K562 (cell line): ENCODE measurements at regions not wholly inside any gene's neighbourhood (a gene's known extent, or its start where the extent isn't known, plus 50 kb on each side); places are given as distances from the start of the nearest gene placed in this dataset.

Source experiments
- DDX20 ChIP-seq: fragments of 450-650 bp; IDR thresholded peaks from 2 replicates; pipeline ENCODE4 v1.6.1; 2016; ENCODE audit warnings: missing genetic modification characterization, low read depth, mild to moderate bottlenecking, missing compliant biosample characterization, moderate library complexity
- ELF4 ChIP-seq: fragments of 450-650 bp; formaldehyde crosslinking; IDR thresholded peaks from 2 replicates; pipeline ENCODE4 v1.4.0; 2022; ENCODE audit warnings: missing genetic modification characterization
- HDAC2 ChIP-seq: fragments of 450-650 bp; IDR thresholded peaks from 2 replicates; pipeline ENCODE4 v1.6.1; 2016; ENCODE audit warnings: mild to moderate bottlenecking
- HSF4 ChIP-seq: fragments of 250-450 bp; sonication (Bioruptor Pico); IDR thresholded peaks from 2 replicates; pipeline ENCODE4 v2.1.2; 2022; ENCODE audit warnings: mild to moderate bottlenecking, moderate library complexity, borderline replicate concordance
- PTTG1 ChIP-seq: fragments of 450-650 bp; IDR thresholded peaks from 2 replicates; pipeline ENCODE4 v1.6.1; 2016; ENCODE audit warnings: low read depth, mild to moderate bottlenecking, missing genetic modification characterization, missing compliant biosample characterization
- ZNF436 ChIP-seq: fragments of 250-450, 450-650 bp; sonication (Bioruptor Pico); formaldehyde crosslinking; IDR thresholded peaks from 2 replicates; pipeline ENCODE4 v1.7.0; 2020; ENCODE audit warnings: mild to moderate bottlenecking

- no peak for TF ChIP-seq ZNF436 (CRISPR knock-in tag)
- TF ChIP-seq HDAC2, result no peak
- TF ChIP-seq DDX20, result no peak
- no peak for TF ChIP-seq ELF4 (CRISPR knock-in tag)
- no peak for TF ChIP-seq HSF4 (CRISPR knock-in tag)
- TF ChIP-seq PTTG1 (tag), result no peak
Observed at GRCh38 chr4:180932370-180933001, 1310.7 kb upstream of the TENM3 start.
